K562 (cell line): ENCODE measurements at regions not wholly inside any gene's neighbourhood (a gene's known extent, or its start where the extent isn't known, plus 50 kb on each side); places are given as distances from the start of the nearest gene placed in this dataset.

ENCODE experiments used
- ATAC-seq: fragments of 200-7000 bp; cut with Tn5 transposase; 3 replicates; pipeline ENCODE4 v1.9.1; 2020; ENCODE audit warnings: moderate library complexity
- BruUV-seq: library from RNA; stranded (reverse); fragments of 400-500 nt; replicated peaks from 2 replicates; lab custom pipeline; 2021; lab: Mats Ljungman, UMichigan
- CTCF ChIA-PET: fragments of 300-600 bp; formaldehyde crosslinking; extraction: SDS; loops from one replicate; lab custom pipeline; 2021; ENCODE audit warnings: low intra/inter-chr PET ratio; lab: Yijun Ruan, JAX
- POLR2A ChIA-PET: fragments of 300-600, 350-650 bp; sonication (Branson Sonifier 250); formaldehyde crosslinking; extraction: SDS; loops from one replicate; lab custom pipeline; 2021; ENCODE audit warnings: antibody characterized with exemption, inconsistent platforms; lab: Yijun Ruan, JAX
- DNase-seq, 4 experiments: peaks; one replicate each; pipeline versions ENCODE4 v3.0.0 to v3.0.0-alpha.2; 2011 to 2018; ENCODE audit warnings: low spot score in 3 of 4, mixed read lengths in 3 of 4; ENCODE audit errors: extremely low read depth in 1 of 4
- FAIRE-seq: peaks from 2 replicates; lab custom pipeline; 2011; peaks lifted over from hg19 to GRCh38; lab: Jason Lieb, UNC
- H2AFZ ChIP-seq: 2 replicates; pipeline ENCODE4 v1.6.0; 2011; ENCODE audit warnings: low read depth, low read length, control low read depth, inconsistent platforms
- H3K27ac ChIP-seq: fragments of 200-600 bp; 3 replicates; pipeline ENCODE4 v1.8.0; 2011; ENCODE audit warnings: low read depth, mild to moderate bottlenecking, control low read depth, inconsistent platforms, low read length, moderate library complexity, mixed read lengths; ENCODE audit errors: extremely low read depth
- H3K27me3 ChIP-seq, 2 experiments: fragments of 300-600 bp in 1 of 2; 2 replicates in 1 of 2; 3 replicates in 1 of 2; pipeline versions ENCODE4 v1.6.0 to v1.8.0; 2011; ENCODE audit warnings: inconsistent platforms in 2 of 2, low read length in 2 of 2, mild to moderate bottlenecking in 1 of 2, mixed read lengths in 1 of 2, moderate library complexity in 1 of 2; ENCODE audit not compliant: control insufficient read depth in 2 of 2, insufficient read depth in 2 of 2
- H3K36me3 ChIP-seq: fragments of 300-600 bp; 3 replicates; pipeline ENCODE4 v1.8.0; 2011; ENCODE audit warnings: mild to moderate bottlenecking, low read length, inconsistent platforms; ENCODE audit not compliant: control insufficient read depth, insufficient read depth
- H3K4me1 ChIP-seq, 2 experiments: fragments of 200-600 bp in 1 of 2; replicated peaks in 1 of 2; 2 replicates in 1 of 2; 3 replicates in 1 of 2; pipeline versions ENCODE4 v1.5.1 to v1.8.0; 2011; ENCODE audit warnings: inconsistent platforms in 2 of 2, low read length in 2 of 2, mild to moderate bottlenecking in 1 of 2, mixed read lengths in 1 of 2, moderate library complexity in 1 of 2; ENCODE audit not compliant: control insufficient read depth in 2 of 2, insufficient read depth in 2 of 2
- H3K4me2 ChIP-seq: 2 replicates; pipeline ENCODE4 v1.6.1; 2011; ENCODE audit warnings: low read length, control low read depth, inconsistent platforms, mixed read lengths; ENCODE audit not compliant: insufficient read depth
- H3K4me3 ChIP-seq: fragments of 200-600 bp; sonication (generic), shearing (Covaris generic); 2 replicates; pipeline ENCODE4 v1.5.1; 2016; ENCODE audit warnings: control low read depth, inconsistent platforms
- H3K79me2 ChIP-seq: fragments of 200-600 bp; 3 replicates; pipeline ENCODE4 v1.8.0; 2011; ENCODE audit warnings: low read length, inconsistent platforms; ENCODE audit not compliant: control insufficient read depth, insufficient read depth
- H3K9ac ChIP-seq, 2 experiments: 2 replicates each; pipeline versions ENCODE4 v1.6.0 to v1.6.1; 2011; ENCODE audit warnings: low read depth in 2 of 2, low read length in 2 of 2, control low read depth in 1 of 2, inconsistent platforms in 1 of 2, mild to moderate bottlenecking in 1 of 2, mixed read lengths in 1 of 2; ENCODE audit not compliant: insufficient read depth in 1 of 2
- H3K9me1 ChIP-seq: one replicate; pipeline ENCODE4 v1.6.0; 2011; ENCODE audit warnings: inconsistent platforms, mild to moderate bottlenecking, low read length, moderate library complexity; ENCODE audit not compliant: control insufficient read depth, insufficient read depth
- H3K9me3 ChIP-seq: replicated peaks from 2 replicates; pipeline ENCODE4 v1.5.1; 2011; ENCODE audit warnings: low read depth, low read length, inconsistent platforms; ENCODE audit not compliant: control insufficient read depth, insufficient read depth
- H4K20me1 ChIP-seq: replicated peaks from 2 replicates; pipeline ENCODE4 v1.6.1; 2011; ENCODE audit warnings: low read length, inconsistent platforms, mixed read lengths; ENCODE audit not compliant: control insufficient read depth, insufficient read depth
- CHD4 ChIP-seq: fragments of 200-600 bp; sonication (generic); IDR thresholded peaks from 3 replicates; pipeline ENCODE4 v1.6.1; 2012; ENCODE audit warnings: low read depth, mild to moderate bottlenecking, mixed read lengths, low read length, inconsistent platforms; ENCODE audit not compliant: insufficient read depth, insufficient replicate concordance, poor library complexity, severe bottlenecking
- EP400 ChIP-seq: fragments of 450-650 bp; IDR thresholded peaks from 2 replicates; pipeline ENCODE4 v1.6.1; 2017; ENCODE audit warnings: antibody characterized with exemption, mild to moderate bottlenecking, moderate library complexity
- HDAC1 ChIP-seq, 2 experiments: fragments of 450-650 bp; IDR thresholded peaks; 2 replicates each; pipeline ENCODE4 v1.6.1; 2016 to 2017; ENCODE audit warnings: inconsistent platforms in 1 of 2, mild to moderate bottlenecking in 1 of 2, moderate library complexity in 1 of 2
- HOXB6 ChIP-seq: fragments of 250-450 bp; sonication (Bioruptor Pico); IDR thresholded peaks from 2 replicates; pipeline ENCODE4 v1.5.1; 2022; ENCODE audit warnings: mild to moderate bottlenecking, borderline replicate concordance
- KLF13 ChIP-seq: fragments of 450-650 bp; IDR thresholded peaks from 2 replicates; pipeline ENCODE4 v1.6.1; 2016; ENCODE audit warnings: missing genetic modification characterization, low read depth, mild to moderate bottlenecking, missing compliant biosample characterization, moderate library complexity, borderline replicate concordance
- MTA2 ChIP-seq: fragments of 450-650 bp; IDR thresholded peaks from 2 replicates; pipeline ENCODE4 v1.6.1; 2016; ENCODE audit warnings: low read depth
- NFE2 ChIP-seq: IDR thresholded peaks from 2 replicates; pipeline ENCODE4 v1.6.1; 2014; ENCODE audit warnings: antibody characterized with exemption, low read depth
- PML ChIP-seq: IDR thresholded peaks from 2 replicates; pipeline ENCODE4 v1.6.1; 2012; ENCODE audit warnings: low read length, inconsistent platforms
- RAD51 ChIP-seq: fragments of 450-650 bp; IDR thresholded peaks from 2 replicates; pipeline ENCODE4 v1.7.1; 2016; ENCODE audit warnings: low read depth, mild to moderate bottlenecking, borderline replicate concordance
- RBM17 ChIP-seq: fragments of 200-400 bp; formaldehyde crosslinking; IDR thresholded peaks from 2 replicates; pipeline ENCODE4 v1.6.1; 2017; ENCODE audit warnings: low read depth, mild to moderate bottlenecking, low read length, borderline replicate concordance
- SLC30A9 ChIP-seq: fragments of 250-450 bp; sonication (Bioruptor Pico); IDR thresholded peaks from 2 replicates; pipeline ENCODE4 v1.8.0; 2022; ENCODE audit warnings: mild to moderate bottlenecking, moderate library complexity
- SMARCA4 ChIP-seq: fragments of 450-650 bp; IDR thresholded peaks from 2 replicates; pipeline ENCODE4 v1.6.1; 2016
- ZKSCAN1 ChIP-seq: fragments of 150-350 bp; IDR thresholded peaks from 2 replicates; pipeline ENCODE4 v1.6.1; 2016; ENCODE audit warnings: low read depth, low read length
- WGBS: fragments of 100-300 bp; shearing (Covaris generic); methylation state at CpG from one replicate; pipeline ENCODE4 v1.1.6; 2016; ENCODE audit warnings: low coverage, mixed read lengths; ENCODE audit not compliant: insufficient coverage; ENCODE audit errors: missing lambda C conversion rate; 5-methylcytosine and 5-hydroxymethylcytosine counted together
- in situ Hi-C: fragments of 300-500 bp; cut with MboI; formaldehyde crosslinking; loops from 4 replicates; pipeline ENCODE4 v1.15.0; 2018; ENCODE audit warnings: inconsistent platforms, mixed read lengths
- intact Hi-C: fragments of 100-400 bp; cut with micrococcal nuclease; formaldehyde crosslinking; loops from 2 replicates; pipeline ENCODE4 v1.14.2; 2022
- TF ChIP-seq, protein P1 (sequence below): fragments of 250-450 bp; sonication (Bioruptor Pico); IDR thresholded peaks from 2 replicates; pipeline ENCODE4 v1.8.0; 2022; ENCODE audit warnings: moderate library complexity, mild to moderate bottlenecking, inconsistent platforms

DNA sequence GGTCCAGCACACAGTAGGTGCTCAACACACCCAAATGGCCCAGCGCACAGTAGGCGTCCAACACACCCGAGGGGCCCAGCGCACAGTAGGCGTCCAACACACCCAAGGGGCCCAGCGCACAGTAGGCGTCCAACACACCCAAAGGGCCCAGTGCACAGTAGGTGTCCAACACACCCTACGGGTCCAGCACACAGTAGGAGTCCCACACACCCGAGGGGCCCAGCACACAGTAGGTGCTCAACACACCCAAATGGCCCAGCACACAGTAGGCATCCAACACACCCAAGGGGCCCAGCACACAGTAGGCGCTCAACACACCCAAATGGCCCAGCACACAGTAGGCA is 80.8 kb downstream of the FOXL3 start:
- peaks cover 3 to 45% of the 10 kb centered on the region in 2 experiments; a peak in 2 of 5 replicates for H3K4me1 ChIP-seq
- in situ Hi-C loops: no loop called here
- H4K20me1 ChIP-seq: no peaks in the 10 kb centered on the region; the same call in none of the 2 replicates
- H3K9me3 ChIP-seq: no peaks in the 10 kb centered on the region
- ATAC-seq: no peak
- H3K9me1 ChIP-seq: peaks cover 2% of the 10 kb centered on the region
- no peak overlapping the region for H2AFZ ChIP-seq
- peaks cover 43 to 86% of the 10 kb centered on the region in 2 experiments for H3K27me3 ChIP-seq
- BruUV-seq: no TSS peak
- ChIA-PET CTCF (no interaction called here), POLR2A (no interaction called here)
- no peak overlapping the region for H3K4me3 ChIP-seq
- intact Hi-C loops: no loop called here
- no peak for FAIRE-seq
- no peak overlapping the region for H3K27ac ChIP-seq
- no peaks in the 10 kb centered on the region for H3K79me2 ChIP-seq
- WGBS: 60% methylated on average over 3 of the region's 10 CpGs
- H3K36me3 ChIP-seq: no peaks in the 10 kb centered on the region
- H3K9ac ChIP-seq: no peak overlapping the region
- DNase-seq: no peak
- H3K4me2 ChIP-seq: no peak overlapping the region
- TF ChIP-seq NFE2 (no peak), MTA2 (no peak), PML (no peak), KLF13 (tag) (no peak), CHD4 (peak; percentile 89), ZKSCAN1 (peak; percentile 99), SMARCA4 (no peak), RBM17 (no peak), HOXB6 (CRISPR knock-in tag) (no peak), SLC30A9 (CRISPR knock-in tag) (no peak), EP400 (no peak), RAD51 (no peak), HDAC1 (IDR thresholded peaks at IDR 0.05) (no peak)
- TF ChIP-seq, protein P1, sequence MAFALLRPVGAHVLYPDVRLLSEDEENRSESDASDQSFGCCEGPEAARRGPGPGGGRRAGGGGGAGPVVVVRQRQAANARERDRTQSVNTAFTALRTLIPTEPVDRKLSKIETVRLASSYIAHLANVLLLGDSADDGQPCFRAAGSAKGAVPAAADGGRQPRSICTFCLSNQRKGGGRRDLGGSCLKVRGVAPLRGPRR (CRISPR knock-in tag): no peak
- TF ChIP-seq, all 486 proteins: peak for 2
